GM12878 (cell line): ENCODE measurements at regions not wholly inside any gene's neighbourhood (a gene's known extent, or its start where the extent isn't known, plus 50 kb on each side); places are given as distances from the start of the nearest gene placed in this dataset.

Source experiments
- ATAC-seq: fragments of 200-7000 bp; cut with Tn5 transposase; 3 replicates; pipeline ENCODE4 v1.9.1; 2020; ENCODE audit warnings: mild to moderate bottlenecking, moderate library complexity
- BruUV-seq: library from RNA; stranded (reverse); fragments of 400-500 nt; replicated peaks from 2 replicates; lab custom pipeline; 2021; lab: Mats Ljungman, UMichigan
- CTCF ChIA-PET: fragments of 300-600 bp; sonication (Branson Sonifier 250); formaldehyde crosslinking; extraction: SDS; loops from one replicate; lab custom pipeline; 2021; ENCODE audit warnings: inconsistent platforms; lab: Yijun Ruan, JAX
- POLR2A ChIA-PET: fragments of 350-600 bp; formaldehyde crosslinking; extraction: SDS; loops from one replicate; lab custom pipeline; 2021; ENCODE audit warnings: inconsistent platforms; lab: Charles Lee
- RAD21 ChIA-PET: fragments of 300-600 bp; sonication (Branson Sonifier 250); formaldehyde crosslinking; loops from one replicate; lab custom pipeline; 2023; ENCODE audit warnings: antibody characterized with exemption; ENCODE audit not compliant: unreplicated experiment; lab: Charles Lee
- SMC1A ChIA-PET: fragments of 300-600 bp; sonication (Branson Sonifier 250); formaldehyde crosslinking; loops from one replicate; lab custom pipeline; 2023; ENCODE audit not compliant: unreplicated experiment, uncharacterized antibody; lab: Charles Lee
- DNase-seq: peaks from one replicate; pipeline ENCODE4 v3.0.0-alpha.2; 2011; ENCODE audit warnings: low read depth, low spot score
- FAIRE-seq: peaks from 3 replicates; lab custom pipeline; 2011; peaks lifted over from hg19 to GRCh38; lab: Jason Lieb, UNC
- H2AFZ ChIP-seq: 2 replicates; pipeline ENCODE4 v1.6.0; 2011; ENCODE audit warnings: low read depth, low read length, control low read depth; ENCODE audit not compliant: control insufficient read depth
- H3K27ac ChIP-seq: 2 replicates; pipeline ENCODE4 v1.5.1; 2011; ENCODE audit warnings: control low read depth; ENCODE audit not compliant: control insufficient read depth, insufficient read depth
- H3K27me3 ChIP-seq, 2 experiments: replicated peaks in 1 of 2; 2 replicates each; pipeline versions ENCODE4 v1.6.0 to v1.6.1; 2011; ENCODE audit warnings: low read length in 1 of 2; ENCODE audit not compliant: control insufficient read depth in 2 of 2, insufficient read depth in 2 of 2
- H3K36me3 ChIP-seq, 2 experiments: 2 replicates each; pipeline ENCODE4 v1.5.1; 2011; ENCODE audit warnings: low read length in 1 of 2; ENCODE audit not compliant: control insufficient read depth in 2 of 2, insufficient read depth in 2 of 2
- H3K4me1 ChIP-seq: 2 replicates; pipeline ENCODE4 v1.6.1; 2011; ENCODE audit warnings: mild to moderate bottlenecking, low read length, moderate library complexity, mixed read lengths; ENCODE audit not compliant: control insufficient read depth, insufficient read depth
- H3K4me2 ChIP-seq: 2 replicates; pipeline ENCODE4 v1.6.0; 2011; ENCODE audit warnings: control low read depth; ENCODE audit not compliant: control insufficient read depth, insufficient read depth
- H3K4me3 ChIP-seq: fragments of 200-600 bp; sonication (generic); 2 replicates; pipeline ENCODE4 v1.5.1; 2016
- H3K79me2 ChIP-seq: 2 replicates; pipeline ENCODE4 v1.6.0; 2011; ENCODE audit warnings: low read length; ENCODE audit not compliant: control insufficient read depth, insufficient read depth
- H3K9ac ChIP-seq: 2 replicates; pipeline ENCODE4 v1.8.0; 2011; ENCODE audit warnings: low read length, control low read depth, mixed read lengths; ENCODE audit not compliant: control insufficient read depth, insufficient read depth
- H3K9me3 ChIP-seq: replicated peaks from 3 replicates; pipeline ENCODE4 v1.5.1; 2011; ENCODE audit warnings: mild to moderate bottlenecking, low read length; ENCODE audit not compliant: control insufficient read depth, insufficient read depth
- H4K20me1 ChIP-seq: 2 replicates; pipeline ENCODE4 v1.6.0; 2011; ENCODE audit not compliant: control insufficient read depth, insufficient read depth
- BCL11A ChIP-seq: IDR thresholded peaks from 2 replicates; pipeline ENCODE4 v1.6.1; 2011; ENCODE audit warnings: low read depth, low read length
- BHLHE40 ChIP-seq, 2 experiments: fragments of 450-650 bp in 1 of 2; IDR thresholded peaks; 2 replicates each; pipeline ENCODE4 v1.6.1; 2011 to 2017; ENCODE audit warnings: low read depth in 2 of 2, borderline replicate concordance in 1 of 2, improper control_type of control experiment in 1 of 2, low read length in 1 of 2, mild to moderate bottlenecking in 1 of 2
- CEBPB ChIP-seq, 2 experiments: fragments of 150-350 bp in 1 of 2; IDR thresholded peaks; 2 replicates each; pipeline ENCODE4 v1.6.1; 2012 to 2014; ENCODE audit warnings: low read depth in 2 of 2, low read length in 2 of 2, borderline replicate concordance in 1 of 2, inconsistent platforms in 1 of 2
- ETV6 ChIP-seq, 2 experiments: fragments of 450-650 bp in 1 of 2; IDR thresholded peaks in 1 of 2; conservative IDR thresholded peaks in 1 of 2; 2 replicates each; pipeline ENCODE4 v1.6.1; 2014; ENCODE audit warnings: antibody characterized with exemption in 1 of 2, borderline replicate concordance in 1 of 2, low read depth in 1 of 2, mild to moderate bottlenecking in 1 of 2, moderate library complexity in 1 of 2
- FOS ChIP-seq: IDR thresholded peaks from 3 replicates; pipeline ENCODE4 v1.6.1; 2011; ENCODE audit warnings: borderline replicate concordance; ENCODE audit not compliant: insufficient read length; ENCODE audit errors: extremely low read depth
- HDAC6 ChIP-seq: fragments of 200-600 bp; sonication (generic); IDR thresholded peaks from one replicate; pipeline ENCODE4 v1.8.0; 2017; ENCODE audit warnings: antibody characterized with exemption; ENCODE audit not compliant: unreplicated experiment
- MXI1 ChIP-seq: fragments of 150-350 bp; IDR thresholded peaks from 2 replicates; pipeline ENCODE4 v1.6.1; 2011; ENCODE audit warnings: low read depth, mild to moderate bottlenecking, inconsistent platforms, low read length, improper control_type of control experiment
- NFXL1 ChIP-seq: fragments of 450-650 bp; IDR thresholded peaks from 2 replicates; pipeline ENCODE4 v1.6.1; 2017; ENCODE audit warnings: antibody characterized with exemption, mild to moderate bottlenecking, borderline replicate concordance
- RB1 ChIP-seq: fragments of 450-650 bp; formaldehyde crosslinking; IDR thresholded peaks from 2 replicates; pipeline ENCODE4 v1.6.1; 2017; ENCODE audit warnings: mild to moderate bottlenecking, borderline replicate concordance
- RELA ChIP-seq: fragments of 450-650 bp; IDR thresholded peaks from 2 replicates; pipeline ENCODE4 v1.8.0; 2014; ENCODE audit warnings: borderline replicate concordance; ENCODE audit not compliant: partially characterized antibody
- SMC3 ChIP-seq: IDR thresholded peaks from 2 replicates; pipeline ENCODE4 v1.6.1; 2011; ENCODE audit warnings: low read length, improper control_type of control experiment, borderline replicate concordance
- TCF7 ChIP-seq: IDR thresholded peaks from 2 replicates; pipeline ENCODE4 v1.6.1; 2014; ENCODE audit warnings: antibody characterized with exemption, borderline replicate concordance
- ZNF622 ChIP-seq: fragments of 450-650 bp; IDR thresholded peaks from 2 replicates; pipeline ENCODE4 v1.6.1; 2017; ENCODE audit warnings: mild to moderate bottlenecking, inconsistent platforms
- WGBS: methylation state at CpG from one replicate; pipeline ENCODE4 v1.1.6; 2016; ENCODE audit warnings: low lambda C conversion rate; ENCODE audit not compliant: insufficient replicate concordance, insufficient coverage; ENCODE audit errors: missing lambda C conversion rate; 5-methylcytosine and 5-hydroxymethylcytosine counted together
- in situ Hi-C: fragments of 300-500 bp; cut with MboI; formaldehyde crosslinking; loops from 9 replicates; pipeline ENCODE4 v1.14.3; 2018; ENCODE audit warnings: mixed read lengths
- intact Hi-C: fragments of 100-400 bp; cut with micrococcal nuclease; formaldehyde crosslinking; loops from one replicate; pipeline ENCODE4 v1.14.2; 2022; ENCODE audit not compliant: unreplicated experiment
- TF ChIP-seq, protein P1 (sequence below), 3 experiments: IDR thresholded peaks in 2 of 3; conservative IDR thresholded peaks in 1 of 3; 2 replicates each; pipeline ENCODE4 v1.5.1; 2011; ENCODE audit warnings: low read depth in 3 of 3, low read length in 3 of 3, mild to moderate bottlenecking in 3 of 3, control low read depth in 2 of 3, moderate library complexity in 2 of 3, inconsistent platforms in 1 of 3, mixed read lengths in 1 of 3; ENCODE audit not compliant: control insufficient read depth in 2 of 3, insufficient read depth in 1 of 3; ENCODE audit errors: extremely low read depth in 1 of 3
- TF ChIP-seq, protein P2 (sequence below): fragments of 450-650 bp; IDR thresholded peaks from 2 replicates; pipeline ENCODE4 v1.6.1; 2017; ENCODE audit warnings: low read depth, mild to moderate bottlenecking, moderate library complexity
- TF ChIP-seq, protein P3 (sequence below): fragments of 450-650 bp; formaldehyde crosslinking; IDR thresholded peaks from 2 replicates; pipeline ENCODE4 v1.4.0; 2020; ENCODE audit warnings: mild to moderate bottlenecking, moderate library complexity

DNA sequence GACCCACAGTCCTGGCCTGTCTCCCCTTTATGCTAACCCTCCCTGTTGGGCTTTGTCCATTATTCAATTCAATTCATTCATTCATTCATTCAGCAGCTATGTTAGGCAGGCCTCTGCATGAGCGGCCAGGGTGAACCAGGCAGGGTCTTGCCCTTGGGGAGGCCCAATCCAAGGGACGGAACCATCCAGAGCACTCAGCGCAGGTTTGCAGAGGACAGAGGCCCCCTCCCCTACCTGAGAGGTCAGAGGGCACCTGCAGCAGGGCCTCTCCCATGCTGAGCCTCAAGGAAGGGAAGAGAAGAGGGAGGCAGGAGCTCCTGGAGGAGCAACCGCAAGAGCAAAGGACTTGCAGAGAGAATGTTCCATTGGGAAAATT lies 61.4 kb downstream of the C9orf50 start:
- SMC1A ChIA-PET, result no interaction called here
- TF ChIP-seq RB1, result no peak
- no peak for TF ChIP-seq ZNF622
- no peak for TF ChIP-seq ETV6 (conservative IDR thresholded peaks at IDR 0.05 in 1 of 2, IDR thresholded peaks at IDR 0.05 in 1 of 2; ENCODE audit: borderline replicate concordance in 1 of 2, low read depth in 1 of 2)
- no peak for TF ChIP-seq FOS
- TF ChIP-seq RELA, result no peak
- no peak for TF ChIP-seq TCF7
- no peak for TF ChIP-seq NFXL1
- no peak for TF ChIP-seq SMC3
- no peak for TF ChIP-seq BHLHE40 (IDR thresholded peaks at IDR 0.05; ENCODE audit: borderline replicate concordance in 1 of 2, low read depth in 2 of 2, low read length in 1 of 2)
- no peak for TF ChIP-seq HDAC6
- TF ChIP-seq, protein P1, sequence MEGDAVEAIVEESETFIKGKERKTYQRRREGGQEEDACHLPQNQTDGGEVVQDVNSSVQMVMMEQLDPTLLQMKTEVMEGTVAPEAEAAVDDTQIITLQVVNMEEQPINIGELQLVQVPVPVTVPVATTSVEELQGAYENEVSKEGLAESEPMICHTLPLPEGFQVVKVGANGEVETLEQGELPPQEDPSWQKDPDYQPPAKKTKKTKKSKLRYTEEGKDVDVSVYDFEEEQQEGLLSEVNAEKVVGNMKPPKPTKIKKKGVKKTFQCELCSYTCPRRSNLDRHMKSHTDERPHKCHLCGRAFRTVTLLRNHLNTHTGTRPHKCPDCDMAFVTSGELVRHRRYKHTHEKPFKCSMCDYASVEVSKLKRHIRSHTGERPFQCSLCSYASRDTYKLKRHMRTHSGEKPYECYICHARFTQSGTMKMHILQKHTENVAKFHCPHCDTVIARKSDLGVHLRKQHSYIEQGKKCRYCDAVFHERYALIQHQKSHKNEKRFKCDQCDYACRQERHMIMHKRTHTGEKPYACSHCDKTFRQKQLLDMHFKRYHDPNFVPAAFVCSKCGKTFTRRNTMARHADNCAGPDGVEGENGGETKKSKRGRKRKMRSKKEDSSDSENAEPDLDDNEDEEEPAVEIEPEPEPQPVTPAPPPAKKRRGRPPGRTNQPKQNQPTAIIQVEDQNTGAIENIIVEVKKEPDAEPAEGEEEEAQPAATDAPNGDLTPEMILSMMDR (IDR thresholded peaks at IDR 0.05 in 2 of 3, conservative IDR thresholded peaks at IDR 0.05 in 1 of 3; ENCODE audit: control insufficient read depth in 2 of 3, extremely low read depth in 1 of 3, insufficient read depth in 1 of 3, low read depth in 3 of 3, low read length in 3 of 3), result no peak
- no peak for TF ChIP-seq CEBPB (IDR thresholded peaks at IDR 0.05; ENCODE audit: borderline replicate concordance in 1 of 2, low read depth in 2 of 2, low read length in 2 of 2)
- no peak for TF ChIP-seq BCL11A
- no peak for TF ChIP-seq MXI1
- TF ChIP-seq, protein P2, sequence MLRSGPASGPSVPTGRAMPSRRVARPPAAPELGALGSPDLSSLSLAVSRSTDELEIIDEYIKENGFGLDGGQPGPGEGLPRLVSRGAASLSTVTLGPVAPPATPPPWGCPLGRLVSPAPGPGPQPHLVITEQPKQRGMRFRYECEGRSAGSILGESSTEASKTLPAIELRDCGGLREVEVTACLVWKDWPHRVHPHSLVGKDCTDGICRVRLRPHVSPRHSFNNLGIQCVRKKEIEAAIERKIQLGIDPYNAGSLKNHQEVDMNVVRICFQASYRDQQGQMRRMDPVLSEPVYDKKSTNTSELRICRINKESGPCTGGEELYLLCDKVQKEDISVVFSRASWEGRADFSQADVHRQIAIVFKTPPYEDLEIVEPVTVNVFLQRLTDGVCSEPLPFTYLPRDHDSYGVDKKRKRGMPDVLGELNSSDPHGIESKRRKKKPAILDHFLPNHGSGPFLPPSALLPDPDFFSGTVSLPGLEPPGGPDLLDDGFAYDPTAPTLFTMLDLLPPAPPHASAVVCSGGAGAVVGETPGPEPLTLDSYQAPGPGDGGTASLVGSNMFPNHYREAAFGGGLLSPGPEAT, result no peak
- TF ChIP-seq, protein P3, sequence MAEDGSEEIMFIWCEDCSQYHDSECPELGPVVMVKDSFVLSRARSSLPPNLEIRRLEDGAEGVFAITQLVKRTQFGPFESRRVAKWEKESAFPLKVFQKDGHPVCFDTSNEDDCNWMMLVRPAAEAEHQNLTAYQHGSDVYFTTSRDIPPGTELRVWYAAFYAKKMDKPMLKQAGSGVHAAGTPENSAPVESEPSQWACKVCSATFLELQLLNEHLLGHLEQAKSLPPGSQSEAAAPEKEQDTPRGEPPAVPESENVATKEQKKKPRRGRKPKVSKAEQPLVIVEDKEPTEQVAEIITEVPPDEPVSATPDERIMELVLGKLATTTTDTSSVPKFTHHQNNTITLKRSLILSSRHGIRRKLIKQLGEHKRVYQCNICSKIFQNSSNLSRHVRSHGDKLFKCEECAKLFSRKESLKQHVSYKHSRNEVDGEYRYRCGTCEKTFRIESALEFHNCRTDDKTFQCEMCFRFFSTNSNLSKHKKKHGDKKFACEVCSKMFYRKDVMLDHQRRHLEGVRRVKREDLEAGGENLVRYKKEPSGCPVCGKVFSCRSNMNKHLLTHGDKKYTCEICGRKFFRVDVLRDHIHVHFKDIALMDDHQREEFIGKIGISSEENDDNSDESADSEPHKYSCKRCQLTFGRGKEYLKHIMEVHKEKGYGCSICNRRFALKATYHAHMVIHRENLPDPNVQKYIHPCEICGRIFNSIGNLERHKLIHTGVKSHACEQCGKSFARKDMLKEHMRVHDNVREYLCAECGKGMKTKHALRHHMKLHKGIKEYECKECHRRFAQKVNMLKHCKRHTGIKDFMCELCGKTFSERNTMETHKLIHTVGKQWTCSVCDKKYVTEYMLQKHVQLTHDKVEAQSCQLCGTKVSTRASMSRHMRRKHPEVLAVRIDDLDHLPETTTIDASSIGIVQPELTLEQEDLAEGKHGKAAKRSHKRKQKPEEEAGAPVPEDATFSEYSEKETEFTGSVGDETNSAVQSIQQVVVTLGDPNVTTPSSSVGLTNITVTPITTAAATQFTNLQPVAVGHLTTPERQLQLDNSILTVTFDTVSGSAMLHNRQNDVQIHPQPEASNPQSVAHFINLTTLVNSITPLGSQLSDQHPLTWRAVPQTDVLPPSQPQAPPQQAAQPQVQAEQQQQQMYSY (CRISPR knock-in tag), result no peak
- TF ChIP-seq, all 136 proteins: peak for 0
- no peaks in the 10 kb centered on the region for H3K36me3 ChIP-seq
- 57% methylated on average over 4 of the region's 4 CpGs for WGBS
- H3K4me1 ChIP-seq, result no peaks in the 10 kb centered on the region
- no TSS peak for BruUV-seq
- no peak overlapping the region for H2AFZ ChIP-seq
- ChIA-PET CTCF (no interaction called here), RAD21 (no interaction called here), POLR2A (no interaction called here)
- ATAC-seq (no peak), DNase-seq (no peak), FAIRE-seq (no peak)
- intact Hi-C loops, result no loop called here
- no peak overlapping the region for H3K27ac ChIP-seq
- H3K9me3 ChIP-seq, result no peaks in the 10 kb centered on the region
- H3K4me3 ChIP-seq, result no peak overlapping the region
- no peaks in the 10 kb centered on the region for H4K20me1 ChIP-seq
- in situ Hi-C loops, result no loop called here
- no peaks in the 10 kb centered on the region for H3K79me2 ChIP-seq
- no peak overlapping the region for H3K4me2 ChIP-seq
- H3K27me3 ChIP-seq, result peaks cover 0 to 1% of the 10 kb centered on the region in 2 experiments; a peak in 2 of 4 replicates
- no peak overlapping the region for H3K9ac ChIP-seq
